ENCODE measurements at regions not wholly inside any gene's neighbourhood (a gene's known extent, or its start where the extent isn't known, plus 50 kb on each side); places are given as distances from the start of the nearest gene placed in this dataset.

- no peak for DNase-seq (ENCODE audit: low spot score)
- TF ChIP-seq CTCF (IDR thresholded peaks at IDR 0.05; ENCODE audit: extremely low read depth, missing control alignments), result no peak
These were observed 125.9 kb upstream of the MAP1LC3B2 start for GRCh38 chr12:116433249-116433648.

GRCh38 chr12:116434155-116435011, 124.8 kb upstream of the MAP1LC3B2 start:
- no peak for DNase-seq (ENCODE audit: low spot score)
- TF ChIP-seq CTCF (IDR thresholded peaks at IDR 0.05; ENCODE audit: extremely low read depth, missing control alignments), result no peak

- no peak for DNase-seq (ENCODE audit: low spot score)
- TF ChIP-seq CTCF (IDR thresholded peaks at IDR 0.05; ENCODE audit: extremely low read depth, missing control alignments), result no peak
These were observed 123.2 kb upstream of the MAP1LC3B2 start for GRCh38 chr12:116435984-116436383.

GRCh38 chr12:116436561-116437249, 122.5 kb upstream of the MAP1LC3B2 start:
- TF ChIP-seq CTCF (IDR thresholded peaks at IDR 0.05; ENCODE audit: extremely low read depth, missing control alignments), result no peak

GRCh38 chr12:116441292-116441691, 117.9 kb upstream of the MAP1LC3B2 start:
- no peak for DNase-seq (ENCODE audit: low spot score)

More at GRCh38 chr12:116436561-116437249, 122.5 kb upstream of the MAP1LC3B2 start:
- DNase-seq (ENCODE audit: low spot score), result no peak

GRCh38 chr12:116442304-116442703, 116.9 kb upstream of the MAP1LC3B2 start:
- TF ChIP-seq CTCF (IDR thresholded peaks at IDR 0.05; ENCODE audit: extremely low read depth, missing control alignments), result no peak
- DNase-seq (ENCODE audit: low spot score), result no peak

More at GRCh38 chr12:116441292-116441691, 117.9 kb upstream of the MAP1LC3B2 start:
- TF ChIP-seq CTCF (IDR thresholded peaks at IDR 0.05; ENCODE audit: extremely low read depth, missing control alignments), result no peak

- TF ChIP-seq CTCF (IDR thresholded peaks at IDR 0.05; ENCODE audit: extremely low read depth, missing control alignments), result no peak
- no peak for DNase-seq (ENCODE audit: low spot score)
These were observed 116.2 kb upstream of the MAP1LC3B2 start for GRCh38 chr12:116442946-116443345.
